ENCODE measurements at regions not wholly inside any gene's neighbourhood (a gene's known extent, or its start where the extent isn't known, plus 50 kb on each side); places are given as distances from the start of the nearest gene placed in this dataset.

DNA sequence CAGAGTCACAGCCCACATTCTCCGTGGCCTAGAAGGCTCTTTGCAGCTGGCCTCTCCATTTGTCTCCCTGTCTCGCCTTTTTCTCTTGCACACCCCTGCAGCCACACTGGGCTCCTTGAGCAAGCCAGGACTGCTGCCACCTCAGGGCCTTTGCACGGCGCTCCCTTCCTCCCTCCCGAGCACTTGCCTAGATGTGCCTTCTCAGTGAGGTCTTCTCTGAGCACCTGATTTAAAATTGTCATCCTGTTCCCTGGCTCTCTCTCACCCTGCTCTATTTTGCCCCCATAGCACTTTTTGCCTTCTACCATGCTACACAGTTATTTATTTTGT lies 102.9 kb upstream of the THY1 start:
- DNase-seq (ENCODE audit: low spot score) = peak; percentile 36

DNA sequence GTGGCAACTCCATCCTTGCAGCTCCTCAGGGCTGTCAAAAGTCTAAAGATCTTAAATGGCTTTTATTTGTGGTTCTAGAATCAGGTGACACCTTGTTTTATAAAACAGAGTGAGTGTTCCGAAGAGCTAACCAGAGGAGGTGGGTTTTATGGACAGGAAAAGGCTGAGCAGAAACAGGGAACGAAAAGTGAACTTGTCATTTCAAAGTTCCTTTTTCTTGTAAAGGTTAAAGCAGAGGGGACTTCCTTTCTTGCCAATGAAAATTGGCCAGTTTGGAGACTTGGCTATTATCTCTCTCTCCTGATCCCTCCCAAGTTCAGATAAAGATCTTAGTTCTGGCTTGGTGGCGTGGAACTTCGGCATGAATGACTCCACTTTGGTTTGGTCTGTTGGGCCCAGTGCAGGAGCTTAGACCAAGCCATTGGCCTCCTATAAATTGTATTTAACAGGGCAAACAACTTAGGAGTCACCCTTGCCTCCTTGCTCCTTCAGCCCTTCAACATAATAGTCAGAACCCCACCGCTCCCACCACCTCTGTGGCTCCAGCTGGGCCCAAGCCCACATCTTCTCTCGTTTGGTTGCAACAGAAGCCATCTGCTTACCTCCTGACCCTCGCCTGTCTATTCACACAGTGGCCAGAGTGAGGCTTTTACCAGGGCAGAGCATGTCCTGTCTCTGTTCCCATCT lies 102.4 kb upstream of the THY1 start:
- intact Hi-C loops (cut with DNase I) = no loop called here
- peak; percentile 24 for DNase-seq (ENCODE audit: low spot score)

More for the DNA sequence above, 102.9 kb upstream of the THY1 start:
- intact Hi-C loops (cut with DNase I) = no loop called here

- intact Hi-C loops (cut with DNase I) = no loop called here
- no peak for DNase-seq (ENCODE audit: low spot score)
Observed at GRCh38 chr11:119523539-119524157, 100.7 kb upstream of the THY1 start.

DNA sequence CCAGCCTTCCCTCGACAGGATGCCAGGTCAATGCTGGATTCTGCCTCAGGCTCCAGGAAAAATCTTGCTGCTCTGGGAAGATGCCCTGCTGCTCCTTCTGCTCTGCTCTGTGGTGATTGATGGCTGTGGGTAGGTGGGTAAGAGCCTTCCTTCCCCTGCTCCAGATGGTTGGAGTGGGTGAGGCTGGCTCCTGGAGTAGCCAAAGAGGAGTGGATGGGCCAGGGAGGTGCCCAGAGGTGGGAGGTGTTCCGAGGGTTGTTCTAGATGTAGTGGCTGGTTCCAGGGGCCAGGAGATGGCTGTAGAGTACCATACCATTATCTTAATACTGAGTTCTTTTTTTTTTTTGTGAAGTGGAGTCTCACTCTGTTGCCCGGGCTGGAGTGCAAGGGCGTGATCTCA lies 99.6 kb upstream of the THY1 start:
- no peak for DNase-seq (ENCODE audit: low spot score)
- intact Hi-C loops (cut with DNase I) = no loop called here

- intact Hi-C loops (cut with DNase I) = no loop called here
- DNase-seq (ENCODE audit: low spot score) = no peak
Observed at GRCh38 chr11:119521551-119521950, 98.6 kb upstream of the THY1 start.

DNA sequence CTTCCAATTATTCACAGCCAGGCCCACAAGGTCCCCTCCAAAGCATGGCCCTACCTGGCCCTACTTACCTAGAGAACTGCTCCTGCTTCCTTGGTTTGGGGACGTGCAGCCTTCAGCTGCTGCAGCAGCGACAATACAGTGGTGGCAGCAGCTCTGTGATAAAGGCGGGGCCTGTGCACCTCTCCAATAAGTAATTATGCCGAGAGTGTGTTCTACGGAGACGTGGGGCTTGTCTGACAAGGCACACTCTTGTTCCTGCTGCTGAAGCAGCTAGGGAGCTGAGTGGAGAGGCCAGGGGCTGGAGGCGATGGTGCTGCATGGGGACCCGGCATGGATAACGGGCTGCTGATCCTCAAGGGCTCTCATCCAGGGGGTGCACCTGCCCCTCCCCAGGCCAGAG lies 98.0 kb upstream of the THY1 start:
- intact Hi-C loops (cut with DNase I) = no loop called here
- no peak for DNase-seq (ENCODE audit: low spot score)

DNA sequence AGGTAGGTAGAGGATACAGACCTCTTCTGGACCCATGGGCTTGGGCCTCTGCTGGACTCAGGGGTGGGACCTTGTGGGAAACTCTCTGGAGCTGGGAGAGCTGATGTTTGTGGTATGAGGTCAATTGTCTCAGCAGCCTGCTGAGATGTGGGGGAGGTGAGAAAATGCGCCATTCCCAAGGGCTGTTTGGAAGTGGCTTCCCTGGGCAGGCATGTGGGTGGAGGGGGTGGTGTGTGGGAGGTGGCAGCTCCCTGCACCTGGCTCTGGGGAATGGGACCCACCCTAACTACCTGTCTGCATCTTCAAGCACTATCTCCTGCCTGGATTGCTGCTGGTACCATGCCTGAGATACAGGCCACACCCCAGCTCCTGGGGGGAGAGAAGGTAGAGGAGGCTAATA lies 97.4 kb upstream of the THY1 start:
- DNase-seq (ENCODE audit: low spot score) = no peak
- intact Hi-C loops (cut with DNase I) = no loop called here

DNA sequence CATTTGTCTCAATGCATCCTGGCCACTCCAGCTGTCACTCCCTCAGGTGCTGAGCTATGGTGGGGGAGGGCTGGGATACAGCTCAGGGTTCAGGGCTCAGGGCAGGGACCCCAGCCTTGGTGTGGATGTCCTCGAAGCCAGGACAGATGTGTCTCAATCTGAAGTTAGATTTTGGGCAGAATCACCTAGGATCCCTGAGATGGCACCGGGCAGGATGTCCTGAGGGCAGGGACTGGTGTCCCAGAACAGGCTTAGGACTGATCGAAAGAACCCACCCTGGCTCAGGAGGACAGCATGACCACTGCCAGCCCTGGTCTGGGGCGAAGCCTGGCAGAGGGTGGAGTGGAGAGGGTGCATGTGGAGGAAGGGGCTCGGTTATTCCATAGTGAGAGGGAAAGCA lies 96.8 kb upstream of the THY1 start:
- DNase-seq (ENCODE audit: low spot score) = no peak
- intact Hi-C loops (cut with DNase I) = no loop called here

DNA sequence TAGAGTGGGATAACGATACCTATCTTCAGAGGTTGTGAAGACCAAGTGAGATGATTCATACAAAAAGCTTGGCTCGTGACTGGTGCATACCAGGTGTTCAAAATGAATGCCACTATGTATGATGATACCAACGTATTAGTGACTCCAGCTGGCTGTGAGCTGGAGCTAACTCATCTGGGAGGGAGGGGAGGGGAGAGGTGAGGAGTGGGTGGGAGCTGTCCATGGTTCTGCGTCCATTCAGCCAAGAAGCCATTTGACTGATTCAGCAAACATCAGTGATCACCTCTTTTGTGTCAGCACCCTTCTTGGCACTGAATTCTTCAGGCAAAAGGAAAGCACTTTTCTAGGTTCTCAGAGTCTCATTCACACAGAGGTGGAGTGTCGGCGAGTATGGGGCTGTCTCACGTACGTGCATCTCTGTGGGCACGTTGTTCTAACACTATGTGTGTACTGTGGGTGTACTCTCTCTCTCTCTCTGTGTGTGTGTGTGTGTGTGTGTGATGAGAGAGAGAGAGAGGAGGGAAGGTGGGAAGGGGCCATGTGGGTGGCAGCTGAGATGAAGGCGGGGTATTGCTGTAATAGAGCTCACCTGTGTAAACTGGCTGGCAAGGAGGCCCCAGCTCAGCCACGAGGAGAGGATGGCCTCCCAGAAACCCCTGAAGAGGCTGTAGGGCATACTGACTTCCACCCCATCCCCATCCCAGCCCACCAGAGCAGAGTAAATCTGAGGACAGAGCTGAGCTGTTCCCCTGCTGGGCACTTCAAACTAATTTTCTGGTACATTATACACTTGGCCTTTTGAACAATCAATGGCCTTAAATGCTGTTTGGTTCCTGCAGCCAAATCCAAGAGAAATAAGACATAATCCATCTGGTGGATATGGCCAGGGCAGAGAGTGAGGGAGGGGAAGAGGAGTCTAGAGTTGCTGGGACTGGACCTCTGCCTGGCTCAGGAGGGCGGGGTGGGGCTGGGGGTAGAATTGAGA lies 96.1 kb upstream of the THY1 start:
- DNase-seq (ENCODE audit: low spot score) = no peak
- intact Hi-C loops (cut with DNase I) = no loop called here

GRCh38 chr11:119515771-119516400 lies 92.9 kb upstream of the THY1 start:
- DNase-seq (ENCODE audit: low spot score) = no peak
- intact Hi-C loops (cut with DNase I) = no loop called here

DNA sequence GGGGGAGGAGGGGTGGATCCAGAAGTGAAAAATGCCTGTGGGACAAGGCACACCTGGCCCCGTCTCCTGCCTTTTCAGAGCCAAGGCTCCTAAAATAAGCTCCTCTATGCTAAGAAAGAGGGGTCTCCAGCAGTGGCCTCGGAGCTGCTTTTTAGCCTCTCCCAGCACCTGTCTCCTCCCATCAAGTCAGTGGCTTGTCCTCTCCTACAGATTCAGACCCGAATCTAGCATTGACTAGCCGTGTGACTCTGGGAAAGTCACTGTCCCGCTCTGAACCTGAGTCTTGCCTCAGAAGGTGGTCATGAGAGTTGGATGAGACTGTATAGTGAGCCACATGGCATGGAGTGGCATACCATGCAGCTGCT lies 90.8 kb upstream of the THY1 start:
- intact Hi-C loops (cut with DNase I) = no loop called here
- no peak for DNase-seq (ENCODE audit: low spot score)

DNA sequence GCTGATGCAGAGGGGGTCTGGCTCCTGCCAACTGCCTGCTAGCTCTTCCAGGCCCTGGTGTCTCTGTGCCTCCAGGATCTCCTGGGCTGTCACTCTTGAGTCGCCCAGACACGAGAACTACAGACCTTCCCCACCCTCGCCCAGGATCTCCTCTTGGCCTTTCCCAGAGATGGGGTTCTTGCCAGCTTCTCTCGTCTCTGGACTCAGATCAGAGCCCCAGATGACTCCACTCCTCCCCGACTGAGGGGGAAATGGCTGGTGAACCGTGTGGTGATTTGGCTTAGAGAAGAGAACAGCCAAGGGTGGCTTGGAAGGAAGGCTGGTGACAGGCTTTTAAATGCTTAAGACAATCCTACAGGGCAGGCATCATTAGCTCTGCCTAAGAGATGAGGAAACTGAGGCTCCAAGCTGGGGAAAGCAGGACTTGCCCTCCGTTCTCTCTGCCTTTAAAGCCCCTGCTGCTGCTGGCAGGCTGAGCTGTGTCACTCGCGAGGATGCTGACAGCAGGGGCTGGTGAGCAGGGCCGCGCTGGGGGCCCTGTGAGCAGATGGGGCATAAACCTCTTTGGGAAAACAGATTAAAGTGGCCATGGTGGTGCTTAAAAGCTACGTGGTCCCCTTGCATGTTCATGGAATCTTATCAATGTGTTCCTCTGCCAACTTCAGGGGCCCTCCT lies 90.3 kb upstream of the THY1 start:
- intact Hi-C loops (cut with DNase I) = no loop called here
- DNase-seq (ENCODE audit: low spot score) = no peak

- DNase-seq (ENCODE audit: low spot score) = no peak
- intact Hi-C loops (cut with DNase I) = no loop called here
Observed at GRCh38 chr11:119512369-119512768, 89.4 kb upstream of the THY1 start.

DNA sequence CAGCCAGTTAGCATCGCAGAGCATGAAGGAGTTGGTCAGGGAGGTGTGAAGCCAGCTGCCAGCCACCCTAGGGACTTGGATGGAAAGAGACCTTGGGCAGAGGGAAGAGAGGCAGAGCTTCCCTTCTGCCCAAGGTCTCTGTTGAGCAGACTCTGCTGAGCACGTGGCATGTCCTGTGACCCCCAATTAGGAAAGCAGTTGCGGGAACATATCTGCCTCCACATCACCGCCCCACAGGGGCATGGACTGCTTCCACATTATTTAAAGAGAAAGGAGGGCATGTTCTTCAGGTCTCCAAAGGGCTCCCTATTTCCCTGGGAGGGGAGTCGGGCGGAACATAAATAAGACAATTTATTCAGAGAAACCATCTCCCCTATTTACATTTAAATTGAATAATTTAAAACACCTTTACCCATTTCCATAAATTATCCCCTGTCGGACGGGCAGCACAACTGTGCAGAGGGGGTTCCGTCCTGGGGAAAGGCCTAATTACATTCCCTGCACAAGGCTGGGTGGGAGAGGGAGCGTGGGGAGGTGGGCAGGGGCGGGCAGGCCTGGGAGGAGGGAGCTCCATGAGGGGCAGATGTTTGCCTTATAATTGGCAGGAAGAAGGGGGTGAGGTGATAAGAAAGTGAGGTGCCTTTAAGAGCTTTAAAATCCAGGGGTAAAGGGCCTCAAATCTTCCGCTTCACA lies 88.8 kb upstream of the THY1 start:
- DNase-seq (ENCODE audit: low spot score) = no peak
- intact Hi-C loops (cut with DNase I) = no loop called here

DNA sequence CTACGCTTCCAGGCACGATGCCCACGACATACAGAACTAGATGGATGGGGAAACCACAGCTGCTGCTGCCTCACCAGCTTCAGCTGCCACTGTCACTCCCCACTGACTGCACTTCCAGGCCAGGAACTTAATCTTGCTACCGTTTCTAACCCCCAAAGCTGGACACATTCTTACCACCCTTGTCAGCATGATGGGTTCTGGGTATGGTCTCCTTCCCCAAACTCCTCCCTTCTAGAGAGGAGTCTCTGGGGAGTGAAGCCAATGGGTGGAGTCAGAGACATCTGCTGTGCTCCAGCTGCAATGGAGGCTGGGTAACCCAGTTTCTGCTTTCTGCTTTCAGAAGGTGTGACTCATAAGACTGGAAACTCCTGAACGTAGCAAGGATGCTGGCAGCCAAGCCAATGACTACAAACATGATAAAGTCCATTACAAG lies 87.0 kb upstream of the THY1 start:
- DNase-seq (ENCODE audit: low spot score) = peak; percentile 89

DNA sequence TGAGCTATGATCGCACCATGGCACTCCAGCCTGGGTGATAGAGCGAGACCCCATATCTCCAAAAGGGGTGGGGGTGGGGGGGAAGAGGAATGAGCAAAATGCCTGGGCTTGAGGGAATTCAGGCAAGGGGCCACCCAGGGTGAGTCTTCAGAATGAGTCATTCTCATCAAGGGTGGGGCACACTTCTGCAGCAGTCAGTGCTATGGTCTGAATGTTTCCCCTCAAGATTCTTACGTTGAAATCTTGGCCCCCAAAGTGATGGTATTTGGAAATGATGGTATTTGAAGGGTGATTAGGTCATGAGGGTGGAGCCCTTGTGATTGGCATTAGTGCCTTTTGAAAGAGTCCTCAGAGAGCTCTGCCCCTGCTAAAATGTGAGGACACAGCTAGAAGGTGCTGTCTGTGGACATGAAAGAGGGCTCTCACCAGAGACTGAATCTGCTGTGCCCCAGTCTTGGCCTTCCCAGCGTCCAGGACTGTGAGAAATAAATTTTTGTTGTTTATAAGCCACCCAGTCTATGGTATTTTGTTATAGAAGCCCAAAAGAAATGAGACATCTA lies 86.4 kb upstream of the THY1 start:
- intact Hi-C loops (cut with DNase I) = no loop called here
- DNase-seq (ENCODE audit: low spot score) = no peak

More for the DNA sequence above, 87.0 kb upstream of the THY1 start:
- intact Hi-C loops (cut with DNase I) = no loop called here

GRCh38 chr11:119506436-119506835 lies 83.5 kb upstream of the THY1 start:
- DNase-seq (ENCODE audit: low spot score) = no peak
- intact Hi-C loops (cut with DNase I) = no loop called here

GRCh38 chr11:119505861-119506260 lies 82.9 kb upstream of the THY1 start:
- intact Hi-C loops (cut with DNase I) = no loop called here
- DNase-seq (ENCODE audit: low spot score) = no peak

DNA sequence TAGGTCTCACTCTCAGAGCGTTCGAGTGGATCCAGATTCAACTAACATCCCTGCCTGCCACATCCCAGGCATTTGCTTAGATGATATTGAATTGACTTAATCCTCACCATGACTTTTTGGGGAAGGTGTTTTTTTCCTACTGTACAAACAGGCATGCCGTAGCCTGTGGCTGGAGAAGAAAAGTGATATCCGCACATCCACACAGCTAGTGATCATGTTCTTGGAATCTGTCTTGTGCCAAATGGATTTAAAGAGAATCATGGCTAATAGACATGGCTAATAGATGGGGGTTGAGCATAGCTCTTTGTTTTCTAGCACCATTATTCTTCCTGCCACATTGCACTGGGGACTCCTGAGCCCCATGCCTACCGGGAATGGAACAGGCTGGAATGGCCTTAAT lies 82.1 kb upstream of the THY1 start:
- intact Hi-C loops (cut with DNase I) = no loop called here
- no peak for DNase-seq (ENCODE audit: low spot score)
